NCI-H345 (cell line): ENCODE measurements at regions not wholly inside any gene's neighbourhood (a gene's known extent, or its start where the extent isn't known, plus 50 kb on each side); places are given as distances from the start of the nearest gene placed in this dataset.
"Not testable (repeated sequence)": the region's sequence is repeated elsewhere in the genome, so short reads cannot be mapped to it uniquely, and the experiment has no call there.

Experiments
- DNase-seq: peaks from one replicate; lab custom pipeline; 2025; lab: John Stamatoyannopoulos, UW

- no peak for DNase-seq
Observed at GRCh38 chr1:104463126-104463697, 713.5 kb downstream of the AMY1C start.

- no peak for DNase-seq
Observed at GRCh38 chr1:104466068-104466467, 716.4 kb downstream of the AMY1C start.

GRCh38 chr1:104467590-104467989, 717.9 kb downstream of the AMY1C start:
- no peak for DNase-seq

GRCh38 chr1:104468282-104468681, 718.6 kb downstream of the AMY1C start:
- no peak for DNase-seq

- DNase-seq: no peak
Observed at GRCh38 chr1:104476126-104476525, 726.4 kb downstream of the AMY1C start.

- no peak for DNase-seq
Observed at GRCh38 chr1:104488296-104489015, 738.8 kb downstream of the AMY1C start.

- no peak for DNase-seq
Observed at GRCh38 chr1:104526158-104526795, 776.6 kb downstream of the AMY1C start.

GRCh38 chr1:104531990-104532389, 782.3 kb downstream of the AMY1C start:
- DNase-seq: no peak

- DNase-seq: no peak
Observed at GRCh38 chr1:104574620-104575019, 824.9 kb downstream of the AMY1C start.

- DNase-seq: no peak
Observed at GRCh38 chr1:104592926-104593325, 843.2 kb downstream of the AMY1C start.

- no peak for DNase-seq
Observed at GRCh38 chr1:104593413-104594187, 843.9 kb downstream of the AMY1C start.

GRCh38 chr1:104617474-104617873, 867.8 kb downstream of the AMY1C start:
- no peak for DNase-seq

GRCh38 chr1:104621221-104621620, 871.5 kb downstream of the AMY1C start:
- no peak for DNase-seq

GRCh38 chr1:104624538-104624937, 874.8 kb downstream of the AMY1C start:
- DNase-seq: no peak

GRCh38 chr1:104629589-104629988, 879.9 kb downstream of the AMY1C start:
- DNase-seq: no peak

GRCh38 chr1:104630567-104631149, 881.0 kb downstream of the AMY1C start:
- DNase-seq: no peak

GRCh38 chr1:104636581-104636980, 886.9 kb downstream of the AMY1C start:
- DNase-seq: no peak

- no peak for DNase-seq
Observed at GRCh38 chr1:104646233-104646632, 896.5 kb downstream of the AMY1C start.

GRCh38 chr1:104648269-104648691, 898.6 kb downstream of the AMY1C start:
- DNase-seq: peak; percentile 59

- DNase-seq: not testable (repeated sequence)
Observed at GRCh38 chr1:104664374-104664773, 914.7 kb downstream of the AMY1C start.

- no peak for DNase-seq
Observed at GRCh38 chr1:104665300-104665699, 915.6 kb downstream of the AMY1C start.

- DNase-seq: no peak
Observed at GRCh38 chr1:104671684-104672353, 922.1 kb downstream of the AMY1C start.
